GM12878 (cell line): ENCODE measurements at regions not wholly inside any gene's neighbourhood (a gene's known extent, or its start where the extent isn't known, plus 50 kb on each side); places are given as distances from the start of the nearest gene placed in this dataset.

Experiments used
- ATAC-seq: fragments of 200-7000 bp; cut with Tn5 transposase; 3 replicates; pipeline ENCODE4 v1.9.1; 2020; ENCODE audit warnings: mild to moderate bottlenecking, moderate library complexity
- BruUV-seq: library from RNA; stranded (reverse); fragments of 400-500 nt; replicated peaks from 2 replicates; lab custom pipeline; 2021; lab: Mats Ljungman, UMichigan
- CTCF ChIA-PET: fragments of 300-600 bp; sonication (Branson Sonifier 250); formaldehyde crosslinking; extraction: SDS; loops from one replicate; lab custom pipeline; 2021; ENCODE audit warnings: inconsistent platforms; lab: Yijun Ruan, JAX
- POLR2A ChIA-PET: fragments of 350-600 bp; formaldehyde crosslinking; extraction: SDS; loops from one replicate; lab custom pipeline; 2021; ENCODE audit warnings: inconsistent platforms; lab: Charles Lee
- RAD21 ChIA-PET: fragments of 300-600 bp; sonication (Branson Sonifier 250); formaldehyde crosslinking; loops from one replicate; lab custom pipeline; 2023; ENCODE audit warnings: antibody characterized with exemption; ENCODE audit not compliant: unreplicated experiment; lab: Charles Lee
- SMC1A ChIA-PET: fragments of 300-600 bp; sonication (Branson Sonifier 250); formaldehyde crosslinking; loops from one replicate; lab custom pipeline; 2023; ENCODE audit not compliant: unreplicated experiment, uncharacterized antibody; lab: Charles Lee
- DNase-seq: peaks from one replicate; pipeline ENCODE4 v3.0.0-alpha.2; 2011; ENCODE audit warnings: low read depth, low spot score
- FAIRE-seq: peaks from 3 replicates; lab custom pipeline; 2011; peaks lifted over from hg19 to GRCh38; lab: Jason Lieb, UNC
- H2AFZ ChIP-seq: 2 replicates; pipeline ENCODE4 v1.6.0; 2011; ENCODE audit warnings: low read depth, low read length, control low read depth; ENCODE audit not compliant: control insufficient read depth
- H3K27ac ChIP-seq: 2 replicates; pipeline ENCODE4 v1.5.1; 2011; ENCODE audit warnings: control low read depth; ENCODE audit not compliant: control insufficient read depth, insufficient read depth
- H3K27me3 ChIP-seq, 2 experiments: replicated peaks in 1 of 2; 2 replicates each; pipeline versions ENCODE4 v1.6.0 to v1.6.1; 2011; ENCODE audit warnings: low read length in 1 of 2; ENCODE audit not compliant: control insufficient read depth in 2 of 2, insufficient read depth in 2 of 2
- H3K36me3 ChIP-seq, 2 experiments: 2 replicates each; pipeline ENCODE4 v1.5.1; 2011; ENCODE audit warnings: low read length in 1 of 2; ENCODE audit not compliant: control insufficient read depth in 2 of 2, insufficient read depth in 2 of 2
- H3K4me1 ChIP-seq: 2 replicates; pipeline ENCODE4 v1.6.1; 2011; ENCODE audit warnings: mild to moderate bottlenecking, low read length, moderate library complexity, mixed read lengths; ENCODE audit not compliant: control insufficient read depth, insufficient read depth
- H3K4me2 ChIP-seq: 2 replicates; pipeline ENCODE4 v1.6.0; 2011; ENCODE audit warnings: control low read depth; ENCODE audit not compliant: control insufficient read depth, insufficient read depth
- H3K4me3 ChIP-seq: fragments of 200-600 bp; sonication (generic); 2 replicates; pipeline ENCODE4 v1.5.1; 2016
- H3K79me2 ChIP-seq: 2 replicates; pipeline ENCODE4 v1.6.0; 2011; ENCODE audit warnings: low read length; ENCODE audit not compliant: control insufficient read depth, insufficient read depth
- H3K9ac ChIP-seq: 2 replicates; pipeline ENCODE4 v1.8.0; 2011; ENCODE audit warnings: low read length, control low read depth, mixed read lengths; ENCODE audit not compliant: control insufficient read depth, insufficient read depth
- H3K9me3 ChIP-seq: replicated peaks from 3 replicates; pipeline ENCODE4 v1.5.1; 2011; ENCODE audit warnings: mild to moderate bottlenecking, low read length; ENCODE audit not compliant: control insufficient read depth, insufficient read depth
- H4K20me1 ChIP-seq: 2 replicates; pipeline ENCODE4 v1.6.0; 2011; ENCODE audit not compliant: control insufficient read depth, insufficient read depth
- BMI1 ChIP-seq: fragments of 450-650 bp; IDR thresholded peaks from 2 replicates; pipeline ENCODE4 v1.6.1; 2016; ENCODE audit warnings: mild to moderate bottlenecking, moderate library complexity, borderline replicate concordance
- CBX5 ChIP-seq: sonication (generic); IDR thresholded peaks from 2 replicates; pipeline ENCODE4 v1.6.1; 2016; ENCODE audit warnings: low read depth, moderate library complexity, mild to moderate bottlenecking, inconsistent platforms
- HCFC1 ChIP-seq: fragments of 150-350 bp; IDR thresholded peaks from 2 replicates; pipeline ENCODE4 v1.6.1; 2014; ENCODE audit warnings: low read length
- HDAC6 ChIP-seq: fragments of 200-600 bp; sonication (generic); IDR thresholded peaks from one replicate; pipeline ENCODE4 v1.8.0; 2017; ENCODE audit warnings: antibody characterized with exemption; ENCODE audit not compliant: unreplicated experiment
- MYB ChIP-seq: fragments of 150-350 bp; IDR thresholded peaks from 2 replicates; pipeline ENCODE4 v1.6.1; 2014; ENCODE audit warnings: mild to moderate bottlenecking, low read depth, low read length, borderline replicate concordance
- REST ChIP-seq: IDR thresholded peaks from 2 replicates; pipeline ENCODE4 v1.6.1; 2012; ENCODE audit warnings: mild to moderate bottlenecking, low read depth, low read length
- WGBS: methylation state at CpG from one replicate; pipeline ENCODE4 v1.1.6; 2016; ENCODE audit warnings: low lambda C conversion rate; ENCODE audit not compliant: insufficient replicate concordance, insufficient coverage; ENCODE audit errors: missing lambda C conversion rate; 5-methylcytosine and 5-hydroxymethylcytosine counted together
- in situ Hi-C: fragments of 300-500 bp; cut with MboI; formaldehyde crosslinking; loops from 9 replicates; pipeline ENCODE4 v1.14.3; 2018; ENCODE audit warnings: mixed read lengths
- intact Hi-C: fragments of 100-400 bp; cut with micrococcal nuclease; formaldehyde crosslinking; loops from one replicate; pipeline ENCODE4 v1.14.2; 2022; ENCODE audit not compliant: unreplicated experiment
- TF ChIP-seq, protein P1 (sequence below): IDR thresholded peaks from 2 replicates; pipeline ENCODE4 v1.6.1; 2011; ENCODE audit warnings: borderline replicate concordance, low read depth, mild to moderate bottlenecking, moderate library complexity, low read length; ENCODE audit not compliant: insufficient read depth, poor library complexity, severe bottlenecking
- TF ChIP-seq, protein P2 (sequence below): fragments of 450-650 bp; IDR thresholded peaks from 2 replicates; pipeline ENCODE4 v1.6.1; 2016; ENCODE audit warnings: mild to moderate bottlenecking

DNA sequence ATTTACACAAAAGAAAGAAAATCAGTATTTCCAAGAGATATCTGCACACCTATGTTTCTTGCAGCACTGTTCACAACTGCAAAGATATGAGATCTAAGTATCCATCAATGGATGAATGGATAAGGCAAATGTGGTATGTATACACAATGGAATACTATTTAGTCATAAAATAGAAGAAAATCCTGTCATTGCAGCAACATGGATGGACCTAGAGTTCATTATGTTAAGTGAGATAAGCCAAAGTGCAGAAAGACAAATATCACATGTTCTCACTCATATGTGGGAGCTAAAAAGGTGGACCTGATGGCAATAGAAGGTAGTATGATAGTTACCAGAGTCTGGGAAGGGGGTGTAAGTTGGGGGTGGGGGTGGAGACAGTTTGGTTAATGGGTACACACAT lies 1171.6 kb downstream of the SORCS1 start:
- no peak overlapping the region for H3K9ac ChIP-seq
- no peaks in the 10 kb centered on the region for H3K4me1 ChIP-seq
- ChIA-PET SMC1A (no interaction called here), CTCF (no interaction called here), RAD21 (no interaction called here), POLR2A (no interaction called here)
- in situ Hi-C loops, result no loop called here
- H3K9me3 ChIP-seq, result no peaks in the 10 kb centered on the region
- no peak overlapping the region for H3K4me2 ChIP-seq
- no TSS peak for BruUV-seq
- H3K4me3 ChIP-seq, result no peak overlapping the region
- H2AFZ ChIP-seq, result no peak overlapping the region
- no peaks in the 10 kb centered on the region for H3K79me2 ChIP-seq
- TF ChIP-seq, protein P1, sequence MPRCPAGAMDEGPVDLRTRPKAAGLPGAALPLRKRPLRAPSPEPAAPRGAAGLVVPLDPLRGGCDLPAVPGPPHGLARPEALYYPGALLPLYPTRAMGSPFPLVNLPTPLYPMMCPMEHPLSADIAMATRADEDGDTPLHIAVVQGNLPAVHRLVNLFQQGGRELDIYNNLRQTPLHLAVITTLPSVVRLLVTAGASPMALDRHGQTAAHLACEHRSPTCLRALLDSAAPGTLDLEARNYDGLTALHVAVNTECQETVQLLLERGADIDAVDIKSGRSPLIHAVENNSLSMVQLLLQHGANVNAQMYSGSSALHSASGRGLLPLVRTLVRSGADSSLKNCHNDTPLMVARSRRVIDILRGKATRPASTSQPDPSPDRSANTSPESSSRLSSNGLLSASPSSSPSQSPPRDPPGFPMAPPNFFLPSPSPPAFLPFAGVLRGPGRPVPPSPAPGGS, result no peak
- TF ChIP-seq CBX5, result no peak
- TF ChIP-seq MYB, result no peak
- TF ChIP-seq HDAC6, result no peak
- H4K20me1 ChIP-seq, result no peaks in the 10 kb centered on the region
- DNase-seq, result no peak
- H3K27ac ChIP-seq, result no peak overlapping the region
- no peak for ATAC-seq
- no peaks in the 10 kb centered on the region for H3K36me3 ChIP-seq
- H3K27me3 ChIP-seq, result no peaks in the 10 kb centered on the region
- intact Hi-C loops, result no loop called here
- no peak for FAIRE-seq

DNA sequence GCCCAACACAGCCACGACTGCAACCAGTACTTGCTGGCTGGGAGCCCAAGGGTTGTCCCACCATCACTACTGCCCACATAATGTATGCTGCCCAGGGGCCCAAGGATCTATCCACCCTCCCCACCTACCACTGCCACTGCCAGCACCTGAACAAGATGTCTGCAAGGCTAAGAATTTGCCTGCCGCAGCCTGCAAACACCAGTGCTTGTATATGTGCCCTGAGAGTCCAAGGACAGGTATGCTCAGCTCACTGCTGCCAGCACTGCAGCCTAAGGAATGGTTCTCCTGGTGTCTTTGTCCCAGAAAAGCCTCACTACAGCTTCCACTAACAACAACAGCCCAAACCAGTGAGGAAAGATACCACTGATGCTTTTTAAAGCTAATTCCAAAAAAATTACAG lies 1174.0 kb downstream of the SORCS1 start:
- no peaks in the 10 kb centered on the region for H3K79me2 ChIP-seq
- TF ChIP-seq HCFC1, result no peak
- TF ChIP-seq, protein P2, sequence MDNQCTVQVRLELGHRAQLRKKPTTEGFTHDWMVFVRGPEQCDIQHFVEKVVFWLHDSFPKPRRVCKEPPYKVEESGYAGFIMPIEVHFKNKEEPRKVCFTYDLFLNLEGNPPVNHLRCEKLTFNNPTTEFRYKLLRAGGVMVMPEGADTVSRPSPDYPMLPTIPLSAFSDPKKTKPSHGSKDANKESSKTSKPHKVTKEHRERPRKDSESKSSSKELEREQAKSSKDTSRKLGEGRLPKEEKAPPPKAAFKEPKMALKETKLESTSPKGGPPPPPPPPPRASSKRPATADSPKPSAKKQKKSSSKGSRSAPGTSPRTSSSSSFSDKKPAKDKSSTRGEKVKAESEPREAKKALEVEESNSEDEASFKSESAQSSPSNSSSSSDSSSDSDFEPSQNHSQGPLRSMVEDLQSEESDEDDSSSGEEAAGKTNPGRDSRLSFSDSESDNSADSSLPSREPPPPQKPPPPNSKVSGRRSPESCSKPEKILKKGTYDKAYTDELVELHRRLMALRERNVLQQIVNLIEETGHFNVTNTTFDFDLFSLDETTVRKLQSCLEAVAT, result no peak
- TF ChIP-seq BMI1, result no peak
- TF ChIP-seq REST, result no peak
- no peak overlapping the region for H3K9ac ChIP-seq
- ATAC-seq (no peak), FAIRE-seq (no peak), DNase-seq (no peak)
- RAD21 ChIA-PET, result no interaction called here
- intact Hi-C loops (no loop called here), in situ Hi-C loops (no loop called here)
- H3K36me3 ChIP-seq, result no peaks in the 10 kb centered on the region
- H3K4me1 ChIP-seq, result no peaks in the 10 kb centered on the region
- H3K9me3 ChIP-seq, result no peaks in the 10 kb centered on the region
- WGBS, result 24% methylated on average over 2 of the region's 2 CpGs
- CTCF ChIA-PET, result no interaction called here
- H3K4me3 ChIP-seq, result no peak overlapping the region
- SMC1A ChIA-PET, result interaction anchor here (0.6 kb wide), 1 partner anchor 50 kb away, joined by 3 read pairs; no protein-coding TSS in a partner anchor
- H4K20me1 ChIP-seq, result no peaks in the 10 kb centered on the region
- no peaks in the 10 kb centered on the region for H3K27me3 ChIP-seq
- BruUV-seq, result no TSS peak
- H2AFZ ChIP-seq, result no peak overlapping the region
- no peak overlapping the region for H3K27ac ChIP-seq
- H3K4me2 ChIP-seq, result no peak overlapping the region
- POLR2A ChIA-PET, result no interaction called here
